ENCODE measurements at regions not wholly inside any gene's neighbourhood (a gene's known extent, or its start where the extent isn't known, plus 50 kb on each side); places are given as distances from the start of the nearest gene placed in this dataset.

GRCh38 chrX:77143907-77144306 lies 303.3 kb upstream of the FGF16 start:
- Histone ChIP-seq H3K36me3 (no peaks in the 10 kb centered on the region), H3K4me1 (no peaks in the 10 kb centered on the region), H3K4me3 (no peak overlapping the region), H3K27ac (no peak overlapping the region), H3K9me3 (no peaks in the 10 kb centered on the region), H3K27me3 (no peaks in the 10 kb centered on the region)
- TF ChIP-seq CTCF (IDR thresholded peaks at IDR 0.05) = no peak
- ATAC-seq (no peak), DNase-seq (no peak)
- intact Hi-C loops (cut with DNase I) = no loop called here

GRCh38 chrX:77160301-77160700 lies 286.9 kb upstream of the FGF16 start:
- DNase-seq (peak in 1 of 4 donors; percentile 31), ATAC-seq (no peak)
- TF ChIP-seq CTCF (IDR thresholded peaks at IDR 0.05) = no peak
- peaks cover 0 to 7% of the 10 kb centered on the region in 2 donors for H3K9me3 ChIP-seq
- H3K27ac ChIP-seq = no peak overlapping the region
- intact Hi-C loops (cut with DNase I) = no loop called here
- no peaks in the 10 kb centered on the region for H3K27me3 ChIP-seq
- H3K4me1 ChIP-seq = no peaks in the 10 kb centered on the region
- H3K4me3 ChIP-seq = no peak overlapping the region
- no peaks in the 10 kb centered on the region for H3K36me3 ChIP-seq

GRCh38 chrX:77162777-77163176 lies 284.4 kb upstream of the FGF16 start:
- Histone ChIP-seq H3K4me1 (no peaks in the 10 kb centered on the region), H3K27me3 (no peaks in the 10 kb centered on the region), H3K9me3 (peaks cover 0 to 7% of the 10 kb centered on the region in 2 donors), H3K4me3 (no peak overlapping the region), H3K36me3 (no peaks in the 10 kb centered on the region), H3K27ac (no peak overlapping the region)
- no peak for TF ChIP-seq CTCF (IDR thresholded peaks at IDR 0.05)
- intact Hi-C loops (cut with DNase I) = no loop called here
- ATAC-seq = no peak
- DNase-seq = no peak

GRCh38 chrX:77167993-77168392 lies 279.2 kb upstream of the FGF16 start:
- intact Hi-C loops (cut with DNase I) = no loop called here
- DNase-seq (no peak), ATAC-seq (no peak)
- Histone ChIP-seq H3K9me3 (no peaks in the 10 kb centered on the region), H3K4me1 (no peaks in the 10 kb centered on the region), H3K4me3 (no peak overlapping the region), H3K27ac (no peak overlapping the region), H3K27me3 (no peaks in the 10 kb centered on the region), H3K36me3 (no peaks in the 10 kb centered on the region)
- no peak for TF ChIP-seq CTCF (IDR thresholded peaks at IDR 0.05)

GRCh38 chrX:77174680-77175519 lies 272.3 kb upstream of the FGF16 start:
- ATAC-seq (no peak), DNase-seq (no peak)
- intact Hi-C loops (cut with DNase I) = no loop called here

More at GRCh38 chrX:77174680-77175519, 272.3 kb upstream of the FGF16 start:
- no peak for TF ChIP-seq CTCF (IDR thresholded peaks at IDR 0.05)
- Histone ChIP-seq H3K36me3 (no peaks in the 10 kb centered on the region), H3K4me3 (no peak overlapping the region), H3K27ac (no peak overlapping the region), H3K27me3 (no peaks in the 10 kb centered on the region), H3K9me3 (no peaks in the 10 kb centered on the region), H3K4me1 (no peaks in the 10 kb centered on the region)
